GM12878 (cell line): ENCODE measurements at regions not wholly inside any gene's neighbourhood (a gene's known extent, or its start where the extent isn't known, plus 50 kb on each side); places are given as distances from the start of the nearest gene placed in this dataset.

Source experiments
- ATAC-seq: fragments of 200-7000 bp; cut with Tn5 transposase; 3 replicates; pipeline ENCODE4 v1.9.1; 2020; ENCODE audit warnings: mild to moderate bottlenecking, moderate library complexity
- BruUV-seq: library from RNA; stranded (reverse); fragments of 400-500 nt; replicated peaks from 2 replicates; lab custom pipeline; 2021; lab: Mats Ljungman, UMichigan
- CTCF ChIA-PET: fragments of 300-600 bp; sonication (Branson Sonifier 250); formaldehyde crosslinking; extraction: SDS; loops from one replicate; lab custom pipeline; 2021; ENCODE audit warnings: inconsistent platforms; lab: Yijun Ruan, JAX
- POLR2A ChIA-PET: fragments of 350-600 bp; formaldehyde crosslinking; extraction: SDS; loops from one replicate; lab custom pipeline; 2021; ENCODE audit warnings: inconsistent platforms; lab: Charles Lee
- RAD21 ChIA-PET: fragments of 300-600 bp; sonication (Branson Sonifier 250); formaldehyde crosslinking; loops from one replicate; lab custom pipeline; 2023; ENCODE audit warnings: antibody characterized with exemption; ENCODE audit not compliant: unreplicated experiment; lab: Charles Lee
- SMC1A ChIA-PET: fragments of 300-600 bp; sonication (Branson Sonifier 250); formaldehyde crosslinking; loops from one replicate; lab custom pipeline; 2023; ENCODE audit not compliant: unreplicated experiment, uncharacterized antibody; lab: Charles Lee
- DNase-seq: peaks from one replicate; pipeline ENCODE4 v3.0.0-alpha.2; 2011; ENCODE audit warnings: low read depth, low spot score
- FAIRE-seq: peaks from 3 replicates; lab custom pipeline; 2011; peaks lifted over from hg19 to GRCh38; lab: Jason Lieb, UNC
- H2AFZ ChIP-seq: 2 replicates; pipeline ENCODE4 v1.6.0; 2011; ENCODE audit warnings: low read depth, low read length, control low read depth; ENCODE audit not compliant: control insufficient read depth
- H3K27ac ChIP-seq: 2 replicates; pipeline ENCODE4 v1.5.1; 2011; ENCODE audit warnings: control low read depth; ENCODE audit not compliant: control insufficient read depth, insufficient read depth
- H3K27me3 ChIP-seq, 2 experiments: replicated peaks in 1 of 2; 2 replicates each; pipeline versions ENCODE4 v1.6.0 to v1.6.1; 2011; ENCODE audit warnings: low read length in 1 of 2; ENCODE audit not compliant: control insufficient read depth in 2 of 2, insufficient read depth in 2 of 2
- H3K36me3 ChIP-seq, 2 experiments: 2 replicates each; pipeline ENCODE4 v1.5.1; 2011; ENCODE audit warnings: low read length in 1 of 2; ENCODE audit not compliant: control insufficient read depth in 2 of 2, insufficient read depth in 2 of 2
- H3K4me1 ChIP-seq: 2 replicates; pipeline ENCODE4 v1.6.1; 2011; ENCODE audit warnings: mild to moderate bottlenecking, low read length, moderate library complexity, mixed read lengths; ENCODE audit not compliant: control insufficient read depth, insufficient read depth
- H3K4me2 ChIP-seq: 2 replicates; pipeline ENCODE4 v1.6.0; 2011; ENCODE audit warnings: control low read depth; ENCODE audit not compliant: control insufficient read depth, insufficient read depth
- H3K4me3 ChIP-seq: fragments of 200-600 bp; sonication (generic); 2 replicates; pipeline ENCODE4 v1.5.1; 2016
- H3K79me2 ChIP-seq: 2 replicates; pipeline ENCODE4 v1.6.0; 2011; ENCODE audit warnings: low read length; ENCODE audit not compliant: control insufficient read depth, insufficient read depth
- H3K9ac ChIP-seq: 2 replicates; pipeline ENCODE4 v1.8.0; 2011; ENCODE audit warnings: low read length, control low read depth, mixed read lengths; ENCODE audit not compliant: control insufficient read depth, insufficient read depth
- H3K9me3 ChIP-seq: replicated peaks from 3 replicates; pipeline ENCODE4 v1.5.1; 2011; ENCODE audit warnings: mild to moderate bottlenecking, low read length; ENCODE audit not compliant: control insufficient read depth, insufficient read depth
- H4K20me1 ChIP-seq: 2 replicates; pipeline ENCODE4 v1.6.0; 2011; ENCODE audit not compliant: control insufficient read depth, insufficient read depth
- BRCA1 ChIP-seq: IDR thresholded peaks from 2 replicates; pipeline ENCODE4 v1.6.1; 2011; ENCODE audit warnings: low read depth, low read length, improper control_type of control experiment
- CBFB ChIP-seq: IDR thresholded peaks from 2 replicates; pipeline ENCODE4 v1.6.1; 2016; ENCODE audit warnings: antibody characterized with exemption, low read depth
- EGR1 ChIP-seq, 2 experiments: IDR thresholded peaks; 1 replicate in 1 of 2; 2 replicates in 1 of 2; pipeline ENCODE4 v1.6.1; 2011 to 2012; ENCODE audit warnings: low read depth in 2 of 2, low read length in 2 of 2, borderline replicate concordance in 1 of 2, mild to moderate bottlenecking in 1 of 2, moderate library complexity in 1 of 2
- IKZF1 ChIP-seq: fragments of 450-650 bp; conservative IDR thresholded peaks from 2 replicates; pipeline ENCODE4 v1.6.1; 2017; ENCODE audit warnings: antibody characterized with exemption, mild to moderate bottlenecking
- KDM1A ChIP-seq: fragments of 200-600 bp; sonication (generic); IDR thresholded peaks from 2 replicates; pipeline ENCODE4 v1.6.1; 2016; ENCODE audit warnings: borderline replicate concordance
- NKRF ChIP-seq: fragments of 450-650 bp; conservative IDR thresholded peaks from 2 replicates; pipeline ENCODE4 v1.6.1; 2017; ENCODE audit warnings: mild to moderate bottlenecking, moderate library complexity
- PAX5 ChIP-seq: IDR thresholded peaks from 2 replicates; pipeline ENCODE4 v1.6.1; 2011; ENCODE audit warnings: low read depth, low read length, borderline replicate concordance
- SIX5 ChIP-seq: IDR thresholded peaks from 2 replicates; pipeline ENCODE4 v1.6.1; 2011; ENCODE audit warnings: mild to moderate bottlenecking, low read depth, low read length, moderate library complexity; ENCODE audit not compliant: severe bottlenecking
- SMARCA5 ChIP-seq: fragments of 450-650 bp; IDR thresholded peaks from 2 replicates; pipeline ENCODE4 v1.6.1; 2017; ENCODE audit warnings: mild to moderate bottlenecking
- SP1 ChIP-seq: IDR thresholded peaks from one replicate; pipeline ENCODE4 v1.6.1; 2011; ENCODE audit warnings: low read depth, low read length
- STAT3 ChIP-seq: IDR thresholded peaks from 2 replicates; pipeline ENCODE4 v1.6.1; 2011; ENCODE audit warnings: low read depth, low read length, improper control_type of control experiment
- TARDBP ChIP-seq: IDR thresholded peaks from 2 replicates; pipeline ENCODE4 v1.6.1; 2016; ENCODE audit warnings: borderline replicate concordance
- ZNF207 ChIP-seq: fragments of 450-650 bp; IDR thresholded peaks from 2 replicates; pipeline ENCODE4 v1.6.1; 2014; ENCODE audit warnings: antibody characterized with exemption, mild to moderate bottlenecking, borderline replicate concordance
- WGBS: methylation state at CpG from one replicate; pipeline ENCODE4 v1.1.6; 2016; ENCODE audit warnings: low lambda C conversion rate; ENCODE audit not compliant: insufficient replicate concordance, insufficient coverage; ENCODE audit errors: missing lambda C conversion rate; 5-methylcytosine and 5-hydroxymethylcytosine counted together
- in situ Hi-C: fragments of 300-500 bp; cut with MboI; formaldehyde crosslinking; loops from 9 replicates; pipeline ENCODE4 v1.14.3; 2018; ENCODE audit warnings: mixed read lengths
- intact Hi-C: fragments of 100-400 bp; cut with micrococcal nuclease; formaldehyde crosslinking; loops from one replicate; pipeline ENCODE4 v1.14.2; 2022; ENCODE audit not compliant: unreplicated experiment
- TF ChIP-seq, protein P1 (sequence below): fragments of 450-650 bp; IDR thresholded peaks from 2 replicates; pipeline ENCODE4 v1.6.1; 2017; ENCODE audit warnings: antibody characterized with exemption, mild to moderate bottlenecking, moderate library complexity

- TF ChIP-seq PAX5, result no peak
- TF ChIP-seq IKZF1, result no peak
- no peak for TF ChIP-seq STAT3
- TF ChIP-seq SIX5, result no peak
- TF ChIP-seq EGR1 (IDR thresholded peaks at IDR 0.05; ENCODE audit: borderline replicate concordance in 1 of 2, low read depth in 2 of 2, low read length in 2 of 2), result no peak
- TF ChIP-seq NKRF, result no peak
- TF ChIP-seq SP1, result no peak
- no peak for TF ChIP-seq ZNF207
- TF ChIP-seq, protein P1, sequence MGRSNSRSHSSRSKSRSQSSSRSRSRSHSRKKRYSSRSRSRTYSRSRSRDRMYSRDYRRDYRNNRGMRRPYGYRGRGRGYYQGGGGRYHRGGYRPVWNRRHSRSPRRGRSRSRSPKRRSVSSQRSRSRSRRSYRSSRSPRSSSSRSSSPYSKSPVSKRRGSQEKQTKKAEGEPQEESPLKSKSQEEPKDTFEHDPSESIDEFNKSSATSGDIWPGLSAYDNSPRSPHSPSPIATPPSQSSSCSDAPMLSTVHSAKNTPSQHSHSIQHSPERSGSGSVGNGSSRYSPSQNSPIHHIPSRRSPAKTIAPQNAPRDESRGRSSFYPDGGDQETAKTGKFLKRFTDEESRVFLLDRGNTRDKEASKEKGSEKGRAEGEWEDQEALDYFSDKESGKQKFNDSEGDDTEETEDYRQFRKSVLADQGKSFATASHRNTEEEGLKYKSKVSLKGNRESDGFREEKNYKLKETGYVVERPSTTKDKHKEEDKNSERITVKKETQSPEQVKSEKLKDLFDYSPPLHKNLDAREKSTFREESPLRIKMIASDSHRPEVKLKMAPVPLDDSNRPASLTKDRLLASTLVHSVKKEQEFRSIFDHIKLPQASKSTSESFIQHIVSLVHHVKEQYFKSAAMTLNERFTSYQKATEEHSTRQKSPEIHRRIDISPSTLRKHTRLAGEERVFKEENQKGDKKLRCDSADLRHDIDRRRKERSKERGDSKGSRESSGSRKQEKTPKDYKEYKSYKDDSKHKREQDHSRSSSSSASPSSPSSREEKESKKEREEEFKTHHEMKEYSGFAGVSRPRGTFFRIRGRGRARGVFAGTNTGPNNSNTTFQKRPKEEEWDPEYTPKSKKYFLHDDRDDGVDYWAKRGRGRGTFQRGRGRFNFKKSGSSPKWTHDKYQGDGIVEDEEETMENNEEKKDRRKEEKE, result no peak
- TF ChIP-seq TARDBP, result no peak
- TF ChIP-seq KDM1A, result no peak
- TF ChIP-seq BRCA1, result no peak
- no peak for TF ChIP-seq CBFB
- TF ChIP-seq SMARCA5, result no peak
- SMC1A ChIA-PET, result interaction anchor here (0.7 to 6.4 kb wide), 18 partner anchors 9 to 617 kb away, joined by 3 to 72 read pairs (median 5); partner anchors contain the start of gene PARM1
- no peaks in the 10 kb centered on the region for H3K79me2 ChIP-seq
- RAD21 ChIA-PET, result interaction anchor here (0.8 to 5.3 kb wide), 11 partner anchors 43 to 973 kb away, joined by 3 to 61 read pairs (median 5); partner anchors contain the start of gene PARM1
- DNase-seq (no peak), ATAC-seq (no peak), FAIRE-seq (no peak)
- no peak overlapping the region for H3K4me3 ChIP-seq
- H2AFZ ChIP-seq, result no peak overlapping the region; the same call in 1 of the 2 replicates
- intact Hi-C loops (loop anchor here (1.0 to 5.0 kb wide), 3 partner anchors 42 to 617 kb away; no protein-coding TSS in a partner anchor), in situ Hi-C loops (loop anchor here (5.0 kb wide), 1 partner anchor 417 kb away; no protein-coding TSS in a partner anchor)
- H3K27me3 ChIP-seq, result no peaks in the 10 kb centered on the region
- H3K9me3 ChIP-seq, result no peaks in the 10 kb centered on the region
- CTCF ChIA-PET, result interaction anchor here (0.7 to 5.9 kb wide), 26 partner anchors 9 to 701 kb away, joined by 3 to 84 read pairs (median 4); partner anchors contain the start of gene PARM1
- H3K4me1 ChIP-seq, result peaks cover 22% of the 10 kb centered on the region
- H3K27ac ChIP-seq, result no peak overlapping the region
- no peaks in the 10 kb centered on the region for H3K36me3 ChIP-seq
- H3K9ac ChIP-seq, result no peak overlapping the region
- POLR2A ChIA-PET, result interaction anchor here (1.2 kb wide), 1 partner anchor 57 kb away, joined by 3 read pairs; the partner anchor contains the start of gene PARM1
- H4K20me1 ChIP-seq, result no peaks in the 10 kb centered on the region
- WGBS, result 72% methylated on average over 2 of the region's 2 CpGs
- BruUV-seq, result no TSS peak
- H3K4me2 ChIP-seq, result no peak overlapping the region
These were observed 57.5 kb upstream of the PARM1 start for GRCh38 chr4:74875451-74875850.
